ENCODE measurements at regions not wholly inside any gene's neighbourhood (a gene's known extent, or its start where the extent isn't known, plus 50 kb on each side); places are given as distances from the start of the nearest gene placed in this dataset.

- no peak for TF ChIP-seq CTCF (IDR thresholded peaks at IDR 0.05; ENCODE audit: low read depth, low read length)
- no peak for DNase-seq (ENCODE audit: extremely low read depth, low read depth)
These were observed 112.8 kb upstream of the CES5A start for GRCh38 chr16:55988013-55988412.

- no peak for TF ChIP-seq CTCF (IDR thresholded peaks at IDR 0.05; ENCODE audit: low read depth, low read length)
- DNase-seq (ENCODE audit: extremely low read depth, low read depth): no peak
These were observed 107.4 kb upstream of the CES5A start for GRCh38 chr16:55982597-55982996.

- no peak for DNase-seq (ENCODE audit: extremely low read depth, low read depth)
- no peak for TF ChIP-seq CTCF (IDR thresholded peaks at IDR 0.05; ENCODE audit: low read depth, low read length)
These were observed 106.4 kb upstream of the CES5A start for GRCh38 chr16:55981557-55981956.

- TF ChIP-seq CTCF (IDR thresholded peaks at IDR 0.05; ENCODE audit: low read depth, low read length): no peak
- no peak for DNase-seq (ENCODE audit: extremely low read depth, low read depth)
These were observed 101.6 kb upstream of the CES5A start for GRCh38 chr16:55976815-55977214.

- no peak for TF ChIP-seq CTCF (IDR thresholded peaks at IDR 0.05; ENCODE audit: low read depth, low read length)
- no peak for DNase-seq (ENCODE audit: extremely low read depth, low read depth)
These were observed 96.3 kb upstream of the CES5A start for GRCh38 chr16:55971447-55971846.

- no peak for DNase-seq (ENCODE audit: extremely low read depth, low read depth)
- TF ChIP-seq CTCF (IDR thresholded peaks at IDR 0.05; ENCODE audit: low read depth, low read length): no peak
These were observed 93.0 kb upstream of the CES5A start for GRCh38 chr16:55968221-55968620.

GRCh38 chr16:55964923-55965475 is 89.8 kb upstream of the CES5A start:
- DNase-seq (ENCODE audit: extremely low read depth, low read depth): no peak
- no peak for TF ChIP-seq CTCF (IDR thresholded peaks at IDR 0.05; ENCODE audit: low read depth, low read length)

Measured in AG09319 (cell line).